Activated CD8-positive, alpha-beta T cell treated with anti-CD3 and anti-CD28 coated beads, Interleukin-2, amount 10 ng/mL, durations not matched to agents 7 days and 5 days (primary cell): ENCODE measurements at regions not wholly inside any gene's neighbourhood (a gene's known extent, or its start where the extent isn't known, plus 50 kb on each side); places are given as distances from the start of the nearest gene placed in this dataset.
"Not testable (repeated sequence)": the region's sequence is repeated elsewhere in the genome, so short reads cannot be mapped to it uniquely, and the experiment has no call there.

Experiments used
- ATAC-seq: fragments of 150-1000 bp; cut with Tn5 transposase; one replicate; pipeline ENCODE4 v1.10.0; 2021; ENCODE audit warnings: moderate library complexity
- CTCF ChIA-PET: fragments of 350-600 bp; sonication (Branson Sonifier 250); formaldehyde crosslinking; loops from one replicate; lab custom pipeline; 2021; ENCODE audit warnings: antibody characterized with exemption; lab: Charles Lee
- POLR2A ChIA-PET: fragments of 350-600 bp; sonication (Branson Sonifier 250); formaldehyde crosslinking; loops from one replicate; lab custom pipeline; 2021; ENCODE audit warnings: antibody characterized with exemption; lab: Charles Lee
- DNase-seq: peaks from one replicate; pipeline ENCODE4 v3.0.0-alpha.2; 2020
- H3K27ac Mint-ChIP-seq: one replicate; pipeline ENCODE4 v1.8.0; 2021; ENCODE audit warnings: mild to moderate bottlenecking, mixed read lengths
- H3K27me3 Mint-ChIP-seq: one replicate; pipeline ENCODE4 v1.8.0; 2021; ENCODE audit warnings: low read depth, mixed read lengths
- H3K36me3 Mint-ChIP-seq: one replicate; pipeline ENCODE4 v1.8.0; 2021; ENCODE audit warnings: low read depth, mixed read lengths
- H3K4me1 Mint-ChIP-seq: one replicate; pipeline ENCODE4 v1.8.0; 2021; ENCODE audit warnings: low read depth, mixed read lengths
- H3K4me3 Mint-ChIP-seq: one replicate; pipeline ENCODE4 v1.8.0; 2021; ENCODE audit warnings: mild to moderate bottlenecking, mixed read lengths
- H3K9me3 Mint-ChIP-seq: one replicate; pipeline ENCODE4 v1.8.0; 2022; ENCODE audit warnings: mixed read lengths; ENCODE audit not compliant: insufficient read depth

DNA sequence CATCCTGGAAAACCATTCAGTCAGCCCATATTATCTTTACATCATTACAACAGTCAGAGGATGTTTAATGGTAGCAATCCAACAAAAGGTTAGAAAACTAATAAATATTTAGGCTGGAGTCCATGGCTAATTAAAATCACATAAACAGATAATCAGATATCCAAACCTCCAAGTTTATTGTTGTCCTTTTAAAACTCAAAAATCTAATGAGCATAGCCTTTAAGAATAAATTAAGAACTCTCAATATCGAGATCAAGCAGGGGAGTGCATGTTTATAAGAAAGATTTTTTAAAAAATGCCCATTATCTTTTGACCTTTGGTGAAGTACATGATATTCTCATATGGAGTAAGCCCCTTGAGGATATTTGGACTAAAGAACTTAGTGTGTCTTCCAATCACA is 842.9 kb upstream of the SEMA6A start:
- peaks cover 5% of the 10 kb centered on the region for H3K9me3 Mint-ChIP-seq
- H3K4me3 Mint-ChIP-seq: no peak overlapping the region
- no peaks in the 10 kb centered on the region for H3K4me1 Mint-ChIP-seq
- H3K27ac Mint-ChIP-seq: no peak overlapping the region
- ATAC-seq (no peak), DNase-seq (no peak)
- ChIA-PET CTCF (no interaction called here), POLR2A (no interaction called here)
- no peaks in the 10 kb centered on the region for H3K27me3 Mint-ChIP-seq
- H3K36me3 Mint-ChIP-seq: no peaks in the 10 kb centered on the region

GRCh38 chr5:117414926-117415325 is 840.3 kb upstream of the SEMA6A start:
- POLR2A ChIA-PET: no interaction called here
- ATAC-seq (no peak), DNase-seq (no peak)
- Mint-ChIP-seq H3K27ac (no peak overlapping the region), H3K27me3 (no peaks in the 10 kb centered on the region), H3K4me3 (no peak overlapping the region), H3K4me1 (no peaks in the 10 kb centered on the region), H3K9me3 (no peaks in the 10 kb centered on the region), H3K36me3 (no peaks in the 10 kb centered on the region)
- CTCF ChIA-PET: no interaction called here

GRCh38 chr5:117411701-117412100 is 837.1 kb upstream of the SEMA6A start:
- no peak overlapping the region for H3K4me3 Mint-ChIP-seq
- no peaks in the 10 kb centered on the region for H3K4me1 Mint-ChIP-seq
- no peaks in the 10 kb centered on the region for H3K9me3 Mint-ChIP-seq
- no peak overlapping the region for H3K27ac Mint-ChIP-seq
- no peaks in the 10 kb centered on the region for H3K27me3 Mint-ChIP-seq
- POLR2A ChIA-PET: no interaction called here
- DNase-seq: no peak
- H3K36me3 Mint-ChIP-seq: no peaks in the 10 kb centered on the region
- CTCF ChIA-PET: no interaction called here
- ATAC-seq: no peak

- Mint-ChIP-seq H3K9me3 (no peaks in the 10 kb centered on the region), H3K27me3 (no peaks in the 10 kb centered on the region), H3K4me1 (no peaks in the 10 kb centered on the region), H3K27ac (no peak overlapping the region), H3K4me3 (no peak overlapping the region), H3K36me3 (no peaks in the 10 kb centered on the region)
- POLR2A ChIA-PET: no interaction called here
- no peak for ATAC-seq
- no peak for DNase-seq
- CTCF ChIA-PET: no interaction called here
These were observed 830.6 kb upstream of the SEMA6A start for GRCh38 chr5:117405197-117405596.

DNA sequence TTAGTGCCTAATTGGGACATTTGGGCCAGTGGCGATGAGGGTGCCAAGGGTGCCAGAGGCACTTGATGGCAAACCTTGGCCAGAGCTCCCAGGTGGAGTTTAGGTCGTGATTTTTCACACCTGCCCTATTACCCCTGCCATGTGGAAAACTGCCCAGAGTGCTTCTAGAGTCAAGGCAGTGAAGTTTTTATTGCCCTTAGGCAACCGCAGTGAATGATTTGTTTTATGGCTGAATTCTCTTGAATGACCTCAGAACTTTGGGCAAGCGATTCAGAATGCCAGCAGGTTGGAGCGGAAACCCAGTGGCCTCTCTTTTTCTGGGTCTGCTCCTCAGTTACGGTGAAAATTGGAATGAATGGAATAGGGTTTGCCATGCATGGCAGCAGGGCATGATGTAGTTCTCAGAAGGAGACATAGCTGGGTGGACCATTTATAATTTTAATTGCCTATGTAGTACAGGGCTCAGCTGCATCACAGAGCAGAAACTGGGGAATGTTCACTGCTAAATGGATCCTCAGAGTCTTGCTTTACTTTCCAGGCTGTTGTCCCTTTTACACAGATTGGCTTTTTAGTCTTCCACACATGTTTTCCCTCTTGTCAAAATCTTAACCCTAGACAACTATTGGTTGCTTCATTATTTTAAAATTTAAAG is 820.0 kb upstream of the SEMA6A start:
- ATAC-seq: no peak
- Mint-ChIP-seq H3K9me3 (peaks cover 5% of the 10 kb centered on the region), H3K27me3 (no peaks in the 10 kb centered on the region), H3K4me3 (no peak overlapping the region), H3K4me1 (no peaks in the 10 kb centered on the region), H3K27ac (no peak overlapping the region), H3K36me3 (no peaks in the 10 kb centered on the region)
- POLR2A ChIA-PET: no interaction called here
- CTCF ChIA-PET: no interaction called here
- DNase-seq: no peak

DNA sequence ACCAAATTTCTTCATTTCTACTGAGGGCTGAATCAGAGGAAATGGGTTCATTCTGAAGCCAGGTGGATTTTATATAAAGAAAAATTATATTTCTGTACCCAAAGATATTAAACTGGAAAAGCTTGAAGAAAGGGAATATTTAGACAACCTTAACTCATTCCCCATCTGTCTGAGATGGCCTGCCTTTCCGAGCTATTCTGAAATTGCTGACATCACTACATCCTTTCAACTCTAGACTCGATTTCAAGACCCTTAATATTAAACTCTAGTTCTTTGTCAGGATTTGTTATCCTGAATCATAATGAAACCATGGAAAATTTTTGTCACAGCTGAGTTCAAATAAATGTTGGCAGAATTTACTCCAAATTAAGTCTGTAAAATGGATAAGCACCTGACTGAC is 818.5 kb upstream of the SEMA6A start:
- no peak for DNase-seq
- ChIA-PET POLR2A (no interaction called here), CTCF (no interaction called here)
- H3K4me1 Mint-ChIP-seq: no peaks in the 10 kb centered on the region
- H3K36me3 Mint-ChIP-seq: no peaks in the 10 kb centered on the region
- H3K27me3 Mint-ChIP-seq: no peaks in the 10 kb centered on the region
- ATAC-seq: no peak
- H3K9me3 Mint-ChIP-seq: peaks cover 5% of the 10 kb centered on the region
- no peak overlapping the region for H3K27ac Mint-ChIP-seq
- no peak overlapping the region for H3K4me3 Mint-ChIP-seq

GRCh38 chr5:117380316-117380715 is 805.7 kb upstream of the SEMA6A start:
- Mint-ChIP-seq H3K9me3 (no peaks in the 10 kb centered on the region), H3K4me3 (no peak overlapping the region), H3K27ac (no peak overlapping the region), H3K4me1 (no peaks in the 10 kb centered on the region), H3K27me3 (no peaks in the 10 kb centered on the region), H3K36me3 (no peaks in the 10 kb centered on the region)
- ChIA-PET POLR2A (no interaction called here), CTCF (no interaction called here)
- ATAC-seq: no peak
- no peak for DNase-seq

GRCh38 chr5:117379521-117379920 is 804.9 kb upstream of the SEMA6A start:
- H3K27ac Mint-ChIP-seq: no peak overlapping the region
- no peak overlapping the region for H3K4me3 Mint-ChIP-seq
- H3K4me1 Mint-ChIP-seq: no peaks in the 10 kb centered on the region
- no peak for DNase-seq
- no peaks in the 10 kb centered on the region for H3K9me3 Mint-ChIP-seq
- POLR2A ChIA-PET: no interaction called here
- H3K27me3 Mint-ChIP-seq: no peaks in the 10 kb centered on the region
- no peaks in the 10 kb centered on the region for H3K36me3 Mint-ChIP-seq
- CTCF ChIA-PET: no interaction called here
- no peak for ATAC-seq

GRCh38 chr5:117376748-117377147 is 802.1 kb upstream of the SEMA6A start:
- Mint-ChIP-seq H3K27ac (no peak overlapping the region), H3K36me3 (no peaks in the 10 kb centered on the region), H3K27me3 (no peaks in the 10 kb centered on the region), H3K4me3 (no peak overlapping the region), H3K9me3 (no peaks in the 10 kb centered on the region), H3K4me1 (no peaks in the 10 kb centered on the region)
- no peak for ATAC-seq
- DNase-seq: no peak
- ChIA-PET POLR2A (no interaction called here), CTCF (no interaction called here)

- ATAC-seq: no peak
- Mint-ChIP-seq H3K4me1 (no peaks in the 10 kb centered on the region), H3K27me3 (no peaks in the 10 kb centered on the region), H3K4me3 (no peak overlapping the region), H3K27ac (no peak overlapping the region), H3K9me3 (no peaks in the 10 kb centered on the region), H3K36me3 (no peaks in the 10 kb centered on the region)
- ChIA-PET POLR2A (no interaction called here), CTCF (no interaction called here)
- DNase-seq: no peak
These were observed 785.3 kb upstream of the SEMA6A start for GRCh38 chr5:117359895-117360294.

DNA sequence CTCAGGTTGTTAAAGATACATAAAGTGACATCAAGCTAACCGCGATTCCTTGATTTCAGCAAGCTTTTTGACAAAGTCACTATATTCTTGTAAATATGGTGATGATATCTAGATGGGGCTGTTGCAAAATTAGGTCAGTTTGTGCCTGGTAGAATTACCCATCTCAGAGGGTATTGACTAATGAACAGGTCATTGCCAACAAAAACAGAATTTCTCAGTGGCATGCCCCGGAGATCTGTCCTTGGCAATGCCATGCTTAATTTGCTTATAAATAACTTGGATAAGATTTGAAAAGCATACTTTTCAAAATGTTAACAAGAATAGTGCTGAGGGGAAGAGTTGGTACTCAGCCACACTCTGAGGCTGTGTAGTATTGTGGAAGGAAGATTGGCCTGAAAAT is 783.3 kb upstream of the SEMA6A start:
- Mint-ChIP-seq H3K4me3 (no peak overlapping the region), H3K9me3 (no peaks in the 10 kb centered on the region), H3K27ac (no peak overlapping the region), H3K36me3 (no peaks in the 10 kb centered on the region), H3K4me1 (no peaks in the 10 kb centered on the region), H3K27me3 (no peaks in the 10 kb centered on the region)
- DNase-seq (no peak), ATAC-seq (no peak)
- ChIA-PET POLR2A (no interaction called here), CTCF (no interaction called here)

DNA sequence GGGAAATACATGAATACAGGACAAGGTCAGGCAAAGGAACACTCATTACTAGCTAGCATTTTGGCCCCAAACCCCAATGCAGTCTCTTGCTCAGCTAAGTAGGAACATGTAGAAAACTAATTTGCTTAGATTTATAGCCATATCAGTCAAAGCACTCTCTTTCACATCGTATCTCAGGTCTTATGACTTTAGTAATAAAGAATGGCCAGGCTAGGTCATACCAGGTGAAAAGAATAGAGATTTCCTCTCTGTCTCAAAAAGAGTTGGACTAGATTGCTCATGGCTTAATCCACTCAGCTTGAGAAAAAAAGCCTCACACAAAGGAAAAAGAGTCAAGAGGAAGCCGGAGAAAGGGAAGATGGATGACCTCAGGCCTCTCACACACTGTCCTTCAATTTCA is 772.7 kb upstream of the SEMA6A start:
- no peaks in the 10 kb centered on the region for H3K36me3 Mint-ChIP-seq
- ATAC-seq: no peak
- H3K27me3 Mint-ChIP-seq: no peaks in the 10 kb centered on the region
- no peak overlapping the region for H3K4me3 Mint-ChIP-seq
- H3K9me3 Mint-ChIP-seq: no peaks in the 10 kb centered on the region
- no peaks in the 10 kb centered on the region for H3K4me1 Mint-ChIP-seq
- ChIA-PET POLR2A (no interaction called here), CTCF (no interaction called here)
- no peak overlapping the region for H3K27ac Mint-ChIP-seq
- no peak for DNase-seq

DNA sequence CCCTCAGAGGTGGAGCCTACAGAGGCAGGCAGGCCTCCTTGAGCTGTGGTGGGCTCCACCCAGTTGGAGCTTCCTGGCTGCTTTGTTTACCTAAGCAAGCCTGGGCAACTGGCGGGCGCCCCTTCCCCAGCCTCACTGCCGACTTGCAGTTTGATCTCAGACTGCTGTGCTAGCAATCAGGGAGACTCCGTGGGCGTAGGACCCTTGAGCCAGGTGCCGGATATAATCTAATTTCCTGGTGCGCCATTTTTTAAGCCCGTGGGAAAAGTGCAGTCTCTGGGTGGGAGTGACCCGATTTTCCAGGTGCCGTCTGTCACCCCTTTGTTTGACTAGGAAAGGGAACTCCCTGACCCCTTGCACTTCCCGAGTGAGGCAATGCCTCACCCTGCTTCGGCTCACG is 769.1 kb upstream of the SEMA6A start:
- H3K27me3 Mint-ChIP-seq, H3K4me1 Mint-ChIP-seq, H3K9me3 Mint-ChIP-seq, ATAC-seq, H3K4me3 Mint-ChIP-seq, H3K36me3 Mint-ChIP-seq, DNase-seq, H3K27ac Mint-ChIP-seq, CTCF ChIA-PET, POLR2A ChIA-PET: not testable (repeated sequence)
